ENCODE measurements at regions not wholly inside any gene's neighbourhood (a gene's known extent, or its start where the extent isn't known, plus 50 kb on each side); places are given as distances from the start of the nearest gene placed in this dataset.

DNA sequence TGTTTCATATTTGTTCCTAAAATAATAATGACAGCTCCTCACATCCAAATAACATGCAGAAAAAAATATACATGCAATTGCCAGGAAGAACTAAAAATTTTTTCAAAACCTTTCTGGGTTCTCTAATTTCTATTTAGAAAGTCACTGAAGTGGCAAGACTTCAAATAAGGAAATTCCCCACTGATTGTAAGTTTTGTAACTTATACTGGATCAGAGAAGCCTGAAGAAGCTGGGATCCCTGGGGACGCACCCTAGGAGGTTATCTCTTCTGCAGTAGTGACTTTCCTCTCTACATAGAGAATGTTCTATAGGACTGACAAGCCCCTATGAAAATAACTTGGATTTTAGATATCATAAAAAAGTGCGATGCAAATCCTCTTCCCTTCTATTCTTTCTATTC, 182.6 kb downstream of the MRPL39 start:
- Histone ChIP-seq H3K9ac (ENCODE audit: low read length) (no peak overlapping the region), H3F3A (ENCODE audit: insufficient read depth, low read length, poor library complexity, severe bottlenecking) (no peaks in the 10 kb centered on the region), H3K9me3 (ENCODE audit: low read length) (no peaks in the 10 kb centered on the region), H3K79me2 (replicated peaks; ENCODE audit: insufficient read depth, low read length) (no peaks in the 10 kb centered on the region), H3K4me2 (ENCODE audit: low read length) (no peak overlapping the region), H2AFZ (ENCODE audit: low read depth, low read length) (no peak overlapping the region), H4K20me1 (ENCODE audit: insufficient read depth) (no peaks in the 10 kb centered on the region), H3K36me3 (ENCODE audit: insufficient read depth, low read length) (no peaks in the 10 kb centered on the region), H3K4me3 (ENCODE audit: low read length) (no peak overlapping the region), H3K9me2 (ENCODE audit: insufficient read depth, low read length) (no peaks in the 10 kb centered on the region), H3K27me3 (ENCODE audit: insufficient read depth, low read depth, low read length) (no peaks in the 10 kb centered on the region), H3K27ac (ENCODE audit: low read length) (no peak overlapping the region)
- no peak for TF ChIP-seq POLR2AphosphoS5 (IDR thresholded peaks at IDR 0.05)
- TF ChIP-seq, protein P1, sequence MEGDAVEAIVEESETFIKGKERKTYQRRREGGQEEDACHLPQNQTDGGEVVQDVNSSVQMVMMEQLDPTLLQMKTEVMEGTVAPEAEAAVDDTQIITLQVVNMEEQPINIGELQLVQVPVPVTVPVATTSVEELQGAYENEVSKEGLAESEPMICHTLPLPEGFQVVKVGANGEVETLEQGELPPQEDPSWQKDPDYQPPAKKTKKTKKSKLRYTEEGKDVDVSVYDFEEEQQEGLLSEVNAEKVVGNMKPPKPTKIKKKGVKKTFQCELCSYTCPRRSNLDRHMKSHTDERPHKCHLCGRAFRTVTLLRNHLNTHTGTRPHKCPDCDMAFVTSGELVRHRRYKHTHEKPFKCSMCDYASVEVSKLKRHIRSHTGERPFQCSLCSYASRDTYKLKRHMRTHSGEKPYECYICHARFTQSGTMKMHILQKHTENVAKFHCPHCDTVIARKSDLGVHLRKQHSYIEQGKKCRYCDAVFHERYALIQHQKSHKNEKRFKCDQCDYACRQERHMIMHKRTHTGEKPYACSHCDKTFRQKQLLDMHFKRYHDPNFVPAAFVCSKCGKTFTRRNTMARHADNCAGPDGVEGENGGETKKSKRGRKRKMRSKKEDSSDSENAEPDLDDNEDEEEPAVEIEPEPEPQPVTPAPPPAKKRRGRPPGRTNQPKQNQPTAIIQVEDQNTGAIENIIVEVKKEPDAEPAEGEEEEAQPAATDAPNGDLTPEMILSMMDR (IDR thresholded peaks at IDR 0.05; ENCODE audit: poor library complexity, severe bottlenecking): no peak
- TF ChIP-seq, protein P2, sequence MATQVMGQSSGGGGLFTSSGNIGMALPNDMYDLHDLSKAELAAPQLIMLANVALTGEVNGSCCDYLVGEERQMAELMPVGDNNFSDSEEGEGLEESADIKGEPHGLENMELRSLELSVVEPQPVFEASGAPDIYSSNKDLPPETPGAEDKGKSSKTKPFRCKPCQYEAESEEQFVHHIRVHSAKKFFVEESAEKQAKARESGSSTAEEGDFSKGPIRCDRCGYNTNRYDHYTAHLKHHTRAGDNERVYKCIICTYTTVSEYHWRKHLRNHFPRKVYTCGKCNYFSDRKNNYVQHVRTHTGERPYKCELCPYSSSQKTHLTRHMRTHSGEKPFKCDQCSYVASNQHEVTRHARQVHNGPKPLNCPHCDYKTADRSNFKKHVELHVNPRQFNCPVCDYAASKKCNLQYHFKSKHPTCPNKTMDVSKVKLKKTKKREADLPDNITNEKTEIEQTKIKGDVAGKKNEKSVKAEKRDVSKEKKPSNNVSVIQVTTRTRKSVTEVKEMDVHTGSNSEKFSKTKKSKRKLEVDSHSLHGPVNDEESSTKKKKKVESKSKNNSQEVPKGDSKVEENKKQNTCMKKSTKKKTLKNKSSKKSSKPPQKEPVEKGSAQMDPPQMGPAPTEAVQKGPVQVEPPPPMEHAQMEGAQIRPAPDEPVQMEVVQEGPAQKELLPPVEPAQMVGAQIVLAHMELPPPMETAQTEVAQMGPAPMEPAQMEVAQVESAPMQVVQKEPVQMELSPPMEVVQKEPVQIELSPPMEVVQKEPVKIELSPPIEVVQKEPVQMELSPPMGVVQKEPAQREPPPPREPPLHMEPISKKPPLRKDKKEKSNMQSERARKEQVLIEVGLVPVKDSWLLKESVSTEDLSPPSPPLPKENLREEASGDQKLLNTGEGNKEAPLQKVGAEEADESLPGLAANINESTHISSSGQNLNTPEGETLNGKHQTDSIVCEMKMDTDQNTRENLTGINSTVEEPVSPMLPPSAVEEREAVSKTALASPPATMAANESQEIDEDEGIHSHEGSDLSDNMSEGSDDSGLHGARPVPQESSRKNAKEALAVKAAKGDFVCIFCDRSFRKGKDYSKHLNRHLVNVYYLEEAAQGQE (IDR thresholded peaks at IDR 0.05; ENCODE audit: borderline replicate concordance): no peak

DNA sequence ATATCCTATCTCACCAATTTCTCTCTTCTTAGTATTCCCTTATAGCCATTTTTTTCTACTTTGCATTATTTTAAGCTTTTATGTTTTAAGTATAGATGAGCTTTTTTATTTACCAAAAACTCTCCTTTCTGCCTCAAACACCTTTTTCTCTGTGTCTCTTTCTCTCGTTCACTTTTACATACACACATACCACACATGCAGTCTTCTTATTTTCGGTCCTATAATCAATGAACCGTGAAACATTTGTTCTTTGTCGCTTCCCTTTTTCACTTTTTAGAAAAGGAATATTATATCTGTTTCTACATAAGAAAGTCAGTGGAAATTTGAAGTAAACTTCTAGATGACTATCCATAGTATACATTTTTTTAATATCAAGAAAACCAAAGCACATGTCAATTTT, 183.2 kb downstream of the MRPL39 start:
- no peaks in the 10 kb centered on the region for H3K9me3 ChIP-seq (ENCODE audit: low read length)
- TF ChIP-seq, protein P1 (IDR thresholded peaks at IDR 0.05; ENCODE audit: poor library complexity, severe bottlenecking): no peak
- no peak for TF ChIP-seq EP300 (conservative IDR thresholded peaks at IDR 0.05; ENCODE audit: poor library complexity, severe bottlenecking)
- no peak for TF ChIP-seq MXI1 (conservative IDR thresholded peaks at IDR 0.05; ENCODE audit: poor library complexity, severe bottlenecking)
- TF ChIP-seq RAD21 (conservative IDR thresholded peaks at IDR 0.05): no peak
- no peak for TF ChIP-seq TAF1 (IDR thresholded peaks at IDR 0.05; ENCODE audit: low read depth)
- TF ChIP-seq POLR2AphosphoS5 (IDR thresholded peaks at IDR 0.05): no peak
- TF ChIP-seq, protein P2 (IDR thresholded peaks at IDR 0.05; ENCODE audit: borderline replicate concordance): no peak
- TF ChIP-seq EZH2 (IDR thresholded peaks at IDR 0.05; ENCODE audit: borderline replicate concordance, insufficient read depth, low read length, poor library complexity, severe bottlenecking): no peak
- no peak for TF ChIP-seq SMC3 (conservative IDR thresholded peaks at IDR 0.05; ENCODE audit: poor library complexity)
- no peaks in the 10 kb centered on the region for H3F3A ChIP-seq (ENCODE audit: insufficient read depth, low read length, poor library complexity, severe bottlenecking)
- H3K27me3 ChIP-seq (ENCODE audit: insufficient read depth, low read depth, low read length): no peaks in the 10 kb centered on the region
- no peaks in the 10 kb centered on the region for H3K36me3 ChIP-seq (ENCODE audit: insufficient read depth, low read length)
- no peak overlapping the region for H3K4me3 ChIP-seq (ENCODE audit: low read length)
- H3K9ac ChIP-seq (ENCODE audit: low read length): no peak overlapping the region
- no peak overlapping the region for H2AFZ ChIP-seq (ENCODE audit: low read depth, low read length)
- no peak overlapping the region for H3K4me2 ChIP-seq (ENCODE audit: low read length)
- no peaks in the 10 kb centered on the region for H4K20me1 ChIP-seq (ENCODE audit: insufficient read depth)
- no peaks in the 10 kb centered on the region for H3K79me2 ChIP-seq (replicated peaks; ENCODE audit: insufficient read depth, low read length)
- H3K27ac ChIP-seq (ENCODE audit: low read length): no peak overlapping the region
- H3K9me2 ChIP-seq (ENCODE audit: insufficient read depth, low read length): no peaks in the 10 kb centered on the region

Data from neural cell (in vitro differentiated cells).